ENCODE measurements at regions not wholly inside any gene's neighbourhood (a gene's known extent, or its start where the extent isn't known, plus 50 kb on each side); places are given as distances from the start of the nearest gene placed in this dataset.
A peak's percentile ranks its signal among the peaks of the same experiment; 100 is the strongest.

DNA sequence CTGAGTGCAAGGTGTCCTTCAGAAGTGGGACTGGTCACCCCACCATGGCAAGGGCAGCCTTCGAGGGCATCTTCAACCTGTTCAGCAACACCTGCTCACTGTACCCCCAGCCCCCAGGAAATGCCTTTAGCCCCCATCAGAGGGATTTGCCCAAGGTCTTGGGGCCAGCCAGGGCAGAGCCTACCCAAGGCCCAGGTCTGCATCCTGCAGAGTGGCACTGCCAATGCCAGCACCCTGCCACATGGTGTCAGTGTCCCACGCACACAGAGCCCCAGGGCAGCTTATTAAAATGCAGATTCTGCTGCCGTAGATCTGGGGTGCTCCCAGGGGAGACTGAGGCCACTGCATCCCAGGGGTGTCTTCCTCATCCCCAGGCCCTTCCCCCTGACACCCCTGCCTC is 106.2 kb upstream of the KCTD7 start:
- TF ChIP-seq CTCF (IDR thresholded peaks at IDR 0.05; ENCODE audit: extremely low read depth in 1 of 2, insufficient read depth in 1 of 2, low read depth in 1 of 2, low read length in 2 of 2) (peak in 1 of 2 donors; percentile 36), EZH2 (IDR thresholded peaks at IDR 0.05; ENCODE audit: borderline replicate concordance, low read depth, low read length, severe bottlenecking) (no peak), POLR2A (IDR thresholded peaks at IDR 0.05; ENCODE audit: low read depth, low read length) (no peak), FOS (IDR thresholded peaks at IDR 0.05; ENCODE audit: borderline replicate concordance, insufficient read depth, low read length) (no peak), MYC (IDR thresholded peaks at IDR 0.05; ENCODE audit: low read depth, low read length) (no peak), GATA2 (IDR thresholded peaks at IDR 0.05; ENCODE audit: insufficient read depth, insufficient read length, low read depth, low read length) (no peak), MAX (IDR thresholded peaks at IDR 0.05; ENCODE audit: insufficient read depth, insufficient read length) (no peak), POLR2AphosphoS5 (IDR thresholded peaks at IDR 0.05; ENCODE audit: insufficient read depth, low read depth, low read length) (no peak), JUN (IDR thresholded peaks at IDR 0.05; ENCODE audit: borderline replicate concordance, insufficient read depth, insufficient read length, low read depth) (no peak)
